HCT116 (cell line): ENCODE measurements at regions not wholly inside any gene's neighbourhood (a gene's known extent, or its start where the extent isn't known, plus 50 kb on each side); places are given as distances from the start of the nearest gene placed in this dataset.

Experiments used
- CTCF ChIP-seq, 3 experiments: fragments of 200-600 bp in 1 of 3; sonication (generic) in 1 of 3; IDR thresholded peaks in 2 of 3; conservative IDR thresholded peaks in 1 of 3; 2 replicates each; pipeline ENCODE4 v1.5.1; 2012 to 2017; ENCODE audit warnings: low read depth in 2 of 3, low read length in 2 of 3, antibody characterized with exemption in 1 of 3, borderline replicate concordance in 1 of 3, control low read depth in 1 of 3, mild to moderate bottlenecking in 1 of 3, mixed read lengths in 1 of 3, mixed run types in 1 of 3, moderate library complexity in 1 of 3; ENCODE audit not compliant: insufficient read depth in 1 of 3
- EGR1 ChIP-seq: IDR thresholded peaks from 2 replicates; pipeline ENCODE4 v1.6.1; 2012; ENCODE audit warnings: low read depth
- ELF1 ChIP-seq: IDR thresholded peaks from 2 replicates; pipeline ENCODE4 v1.6.1; 2012; ENCODE audit warnings: low read depth, borderline replicate concordance
- EZH2phosphoT487 ChIP-seq: fragments of 200-600 bp; IDR thresholded peaks from 2 replicates; pipeline ENCODE4 v1.6.1; 2018; ENCODE audit warnings: antibody characterized with exemption, borderline replicate concordance
- SIN3A ChIP-seq: IDR thresholded peaks from 2 replicates; pipeline ENCODE4 v1.6.1; 2012; ENCODE audit warnings: low read depth
- SP1 ChIP-seq: IDR thresholded peaks from 2 replicates; pipeline ENCODE4 v1.6.1; 2012; ENCODE audit warnings: low read depth
- SRF ChIP-seq: IDR thresholded peaks from 2 replicates; pipeline ENCODE4 v1.6.1; 2012; ENCODE audit warnings: low read depth
- ZNF274 ChIP-seq: fragments of 200-500 bp; sonication (Bioruptor generic); IDR thresholded peaks from 2 replicates; pipeline ENCODE4 v1.6.1; 2014; ENCODE audit warnings: mild to moderate bottlenecking, low read depth, low read length, inconsistent platforms

DNA sequence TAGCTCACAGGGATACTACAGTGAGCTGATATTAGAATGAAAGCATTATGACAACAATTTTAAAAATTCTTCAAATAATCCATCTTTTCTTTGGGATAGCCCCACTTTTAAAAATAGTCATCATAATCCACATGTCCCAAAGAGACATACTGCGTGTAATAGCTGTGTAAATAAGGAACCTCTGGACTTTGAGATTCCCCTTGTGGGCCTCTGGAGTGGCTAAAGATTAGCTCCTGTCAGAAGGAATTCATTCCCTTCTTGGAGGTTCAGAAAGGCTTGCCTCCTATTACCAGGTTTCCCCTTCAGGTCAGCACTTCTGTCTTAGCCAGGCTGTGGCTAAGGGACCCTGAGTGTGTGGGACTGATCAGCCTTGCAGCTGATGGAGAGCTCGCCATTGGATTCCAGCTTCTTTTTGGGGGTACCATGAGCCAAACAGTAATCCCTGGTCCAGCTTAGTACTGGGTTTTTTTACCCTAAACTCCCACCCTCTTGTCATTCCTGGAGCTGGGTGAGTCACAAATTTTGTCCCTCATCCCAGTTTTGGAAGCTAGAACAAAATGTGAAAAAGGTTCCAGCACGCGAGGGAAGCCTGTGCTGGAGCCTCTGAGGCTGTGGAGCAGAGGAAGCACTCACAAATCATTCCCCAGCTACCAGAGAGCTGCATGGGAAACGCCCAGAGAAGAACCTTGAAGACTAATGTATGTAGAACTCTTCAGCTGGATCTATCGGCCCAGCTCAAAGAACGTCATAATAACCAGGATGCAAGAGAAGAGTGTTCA, 96.7 kb downstream of the RNASEH2B start:
- TF ChIP-seq CTCF (IDR thresholded peaks at IDR 0.05 in 2 of 3, conservative IDR thresholded peaks at IDR 0.05 in 1 of 3; ENCODE audit: borderline replicate concordance in 1 of 3, insufficient read depth in 1 of 3, low read depth in 2 of 3, low read length in 2 of 3) (no peak), SRF (no peak), ELF1 (no peak), SIN3A (no peak), EZH2phosphoT487 (no peak), EGR1 (no peak), SP1 (no peak), ZNF274 (no peak)
